ENCODE measurements at regions not wholly inside any gene's neighbourhood (a gene's known extent, or its start where the extent isn't known, plus 50 kb on each side); places are given as distances from the start of the nearest gene placed in this dataset.

GRCh38 chr14:22387776-22388241 lies 201.2 kb downstream of the DAD1 start:
- TF ChIP-seq ATF3 (IDR thresholded peaks at IDR 0.05; ENCODE audit: insufficient read depth, low read depth, low read length) (no peak), SUZ12 (IDR thresholded peaks at IDR 0.05; ENCODE audit: low read length) (no peak), CTCF (IDR thresholded peaks at IDR 0.05; ENCODE audit: control extremely low read depth in 1 of 3, insufficient read depth in 1 of 3, low read depth in 1 of 3, low read length in 3 of 3) (no peak), GTF2F1 (IDR thresholded peaks at IDR 0.05; ENCODE audit: borderline replicate concordance, low read depth, low read length) (no peak)
